Adrenal gland (tissue), 9 donors: ENCODE measurements at regions not wholly inside any gene's neighbourhood (a gene's known extent, or its start where the extent isn't known, plus 50 kb on each side); places are given as distances from the start of the nearest gene placed in this dataset.

ENCODE experiments used
- DNase-seq, 7 donors: peaks; one replicate each; pipeline ENCODE4 v3.0.0-alpha.2; 2019 to 2020
- H3K27ac ChIP-seq, 5 donors: fragments of 200-600 bp; sonication (generic) in 4 of 5; 1 replicate in 3 of 5; 2 replicates in 2 of 5; pipeline versions ENCODE4 v1.5.1 to v1.8.0; 2016 to 2020; ENCODE audit warnings: mild to moderate bottlenecking in 1 of 5
- H3K27me3 ChIP-seq: fragments of 200-600 bp; 2 replicates; pipeline ENCODE4 v1.8.0; 2021
- H3K36me3 ChIP-seq, 2 donors: fragments of 200-600 bp; replicated peaks in 1 of 2; 1 replicate in 1 of 2; 2 replicates in 1 of 2; pipeline versions ENCODE4 v1.5.1 to v1.8.0; 2018 to 2022
- H3K4me1 ChIP-seq, 2 donors: fragments of 200-600 bp; replicated peaks in 1 of 2; 1 replicate in 1 of 2; 2 replicates in 1 of 2; pipeline versions ENCODE4 v1.5.1 to v1.8.0; 2018 to 2021
- H3K4me3 ChIP-seq, 4 donors: fragments of 200-600 bp; sonication (generic) in 3 of 4; one replicate each; pipeline ENCODE4 v1.5.1; 2016 to 2018
- H3K9me3 ChIP-seq, 3 donors: fragments of 200-600 bp; sonication (generic) in 1 of 3; replicated peaks in 1 of 3; 1 replicate in 2 of 3; 2 replicates in 1 of 3; pipeline versions ENCODE4 v1.5.1 to v1.8.0; 2016 to 2021
- POLR2A ChIP-seq, 2 donors: fragments of 450-650 bp; IDR thresholded peaks; one replicate each; pipeline ENCODE4 v1.6.1; 2017; ENCODE audit warnings: antibody characterized with exemption in 2 of 2, mild to moderate bottlenecking in 2 of 2, moderate library complexity in 1 of 2
- WGBS, 4 donors: extraction: QIAGEN DNeasy Blood & Tissue Kit in 2 of 4; methylation state at CpG; one replicate each; pipeline versions ENCODE4 v1.1.5 to v1.1.7; 2013 to 2017; 5-methylcytosine and 5-hydroxymethylcytosine counted together
- intact Hi-C, 2 donors: fragments of 100-400 bp; cut with DNase I; formaldehyde crosslinking; loops; one replicate each; pipeline versions ENCODE4 v1.14.1 to v1.15.0; 2022 to 2023
- TF ChIP-seq, protein P1 (sequence below), 6 experiments: fragments of 450-650 bp in 4 of 6; fragments of 200-600 bp in 2 of 6; sonication (generic) in 1 of 6; IDR thresholded peaks; 1 replicate in 5 of 6; 2 replicates in 1 of 6; pipeline versions ENCODE4 v1.5.1 to v1.8.0; 2016 to 2021; ENCODE audit warnings: antibody characterized with exemption in 6 of 6, mild to moderate bottlenecking in 2 of 6, moderate library complexity in 1 of 6
- donor health status: healthy with polysubstance abuse.
- donor health status: Bipolar disorder and iron deficiency.
- donor health status: DM: yes; HTN: yes; CAD: no.
- donor health status: DM: no; HTN: no; CAD: no.
- donor health status: DM: no; HTN: no; CAD: no.

DNA sequence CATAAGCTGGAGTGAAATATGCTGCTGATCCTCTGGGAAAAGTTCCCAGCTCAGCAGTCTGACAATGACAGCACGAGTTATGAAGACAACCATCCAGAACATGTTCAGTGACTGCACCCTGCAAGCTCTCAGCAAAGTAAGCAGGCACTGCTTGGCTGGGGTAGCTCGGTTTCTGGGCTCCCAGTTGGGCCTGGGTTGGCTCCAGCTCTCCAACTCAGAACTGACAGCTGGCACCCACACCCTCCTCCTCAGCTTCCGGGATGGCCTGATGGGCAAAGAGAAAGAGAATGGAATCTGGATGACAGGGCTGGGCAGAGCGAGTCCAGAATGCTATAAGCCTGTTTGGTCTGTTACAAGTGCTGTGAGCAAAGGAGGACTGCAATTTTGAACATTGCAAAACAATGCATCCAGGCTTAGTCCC is 185.0 kb downstream of the CSNK1G3 start:
- TF ChIP-seq, protein P1, sequence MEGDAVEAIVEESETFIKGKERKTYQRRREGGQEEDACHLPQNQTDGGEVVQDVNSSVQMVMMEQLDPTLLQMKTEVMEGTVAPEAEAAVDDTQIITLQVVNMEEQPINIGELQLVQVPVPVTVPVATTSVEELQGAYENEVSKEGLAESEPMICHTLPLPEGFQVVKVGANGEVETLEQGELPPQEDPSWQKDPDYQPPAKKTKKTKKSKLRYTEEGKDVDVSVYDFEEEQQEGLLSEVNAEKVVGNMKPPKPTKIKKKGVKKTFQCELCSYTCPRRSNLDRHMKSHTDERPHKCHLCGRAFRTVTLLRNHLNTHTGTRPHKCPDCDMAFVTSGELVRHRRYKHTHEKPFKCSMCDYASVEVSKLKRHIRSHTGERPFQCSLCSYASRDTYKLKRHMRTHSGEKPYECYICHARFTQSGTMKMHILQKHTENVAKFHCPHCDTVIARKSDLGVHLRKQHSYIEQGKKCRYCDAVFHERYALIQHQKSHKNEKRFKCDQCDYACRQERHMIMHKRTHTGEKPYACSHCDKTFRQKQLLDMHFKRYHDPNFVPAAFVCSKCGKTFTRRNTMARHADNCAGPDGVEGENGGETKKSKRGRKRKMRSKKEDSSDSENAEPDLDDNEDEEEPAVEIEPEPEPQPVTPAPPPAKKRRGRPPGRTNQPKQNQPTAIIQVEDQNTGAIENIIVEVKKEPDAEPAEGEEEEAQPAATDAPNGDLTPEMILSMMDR (IDR thresholded peaks at IDR 0.05), result no peak
- TF ChIP-seq POLR2A (IDR thresholded peaks at IDR 0.05), result no peak
- H3K36me3 ChIP-seq, result no peaks in the 10 kb centered on the region
- peak overlapping the region in 1 of 5 donors; percentile 41 for H3K27ac ChIP-seq
- 42 to 62% (median 55%) methylated on average over 4 of the region's 4 CpGs for WGBS, 4 donors
- H3K4me1 ChIP-seq, result no peaks in the 10 kb centered on the region
- no peaks in the 10 kb centered on the region for H3K9me3 ChIP-seq
- peak in 1 of 7 donors; percentile 52 for DNase-seq
- intact Hi-C loops, result no loop called here
- no peak overlapping the region for H3K4me3 ChIP-seq
- H3K27me3 ChIP-seq, result no peaks in the 10 kb centered on the region

DNA sequence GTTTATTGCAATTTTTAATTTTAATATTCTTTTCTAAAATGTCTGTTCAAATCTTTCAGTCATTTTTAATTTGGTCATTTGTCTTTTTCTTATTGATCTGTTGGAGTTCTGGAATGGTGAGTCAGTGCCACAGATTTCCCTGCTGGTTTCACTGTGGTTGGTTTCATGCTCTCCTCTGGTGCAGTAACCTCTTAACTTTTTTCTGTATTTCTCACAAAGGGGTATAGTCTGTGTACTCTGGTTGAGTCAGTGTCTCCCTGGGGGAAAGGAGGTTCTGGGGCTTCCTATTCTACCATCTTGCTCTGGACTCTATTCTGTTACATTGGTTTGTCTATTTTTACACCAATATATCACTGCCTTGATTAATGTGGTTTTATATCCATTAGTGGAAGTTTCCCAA is 178.8 kb downstream of the CSNK1G3 start:
- H3K27ac ChIP-seq, result no peak overlapping the region
- no peak overlapping the region for H3K4me3 ChIP-seq
- no peaks in the 10 kb centered on the region for H3K9me3 ChIP-seq
- no peaks in the 10 kb centered on the region for H3K4me1 ChIP-seq
- no peaks in the 10 kb centered on the region for H3K27me3 ChIP-seq
- H3K36me3 ChIP-seq, result peaks cover 0 to 6% of the 10 kb centered on the region in 2 donors
- DNase-seq, result no peak
- no peak for TF ChIP-seq POLR2A (IDR thresholded peaks at IDR 0.05)
- TF ChIP-seq, protein P1 (IDR thresholded peaks at IDR 0.05), result no peak
- intact Hi-C loops, result no loop called here

DNA sequence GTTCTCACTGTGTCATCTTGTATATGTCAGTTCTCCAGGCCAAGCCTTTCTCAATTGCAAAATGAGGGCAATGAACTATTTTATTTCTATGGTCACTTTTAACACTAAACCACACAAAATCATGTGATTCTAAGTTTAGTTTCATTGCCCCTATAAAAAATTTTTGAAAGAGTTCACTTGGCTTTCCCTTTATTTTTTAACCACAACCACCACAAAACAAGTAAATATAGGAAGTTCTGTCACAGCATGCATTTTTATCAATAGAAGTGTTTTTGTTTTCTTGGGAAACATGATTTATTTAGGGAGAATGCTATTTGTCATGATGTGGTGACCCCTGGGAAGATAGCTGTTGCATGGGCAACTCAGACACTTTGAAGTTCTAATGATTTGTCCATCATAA is 169.1 kb downstream of the CSNK1G3 start:
- Histone ChIP-seq H3K27ac (no peak overlapping the region), H3K4me1 (no peaks in the 10 kb centered on the region), H3K27me3 (no peaks in the 10 kb centered on the region), H3K36me3 (no peaks in the 10 kb centered on the region), H3K4me3 (no peak overlapping the region), H3K9me3 (peaks cover 0 to 7% (median 6%) of the 10 kb centered on the region in 3 donors)
- no peak for DNase-seq
- intact Hi-C loops, result no loop called here
- TF ChIP-seq, protein P1 (IDR thresholded peaks at IDR 0.05), result no peak
- TF ChIP-seq POLR2A (IDR thresholded peaks at IDR 0.05), result no peak

DNA sequence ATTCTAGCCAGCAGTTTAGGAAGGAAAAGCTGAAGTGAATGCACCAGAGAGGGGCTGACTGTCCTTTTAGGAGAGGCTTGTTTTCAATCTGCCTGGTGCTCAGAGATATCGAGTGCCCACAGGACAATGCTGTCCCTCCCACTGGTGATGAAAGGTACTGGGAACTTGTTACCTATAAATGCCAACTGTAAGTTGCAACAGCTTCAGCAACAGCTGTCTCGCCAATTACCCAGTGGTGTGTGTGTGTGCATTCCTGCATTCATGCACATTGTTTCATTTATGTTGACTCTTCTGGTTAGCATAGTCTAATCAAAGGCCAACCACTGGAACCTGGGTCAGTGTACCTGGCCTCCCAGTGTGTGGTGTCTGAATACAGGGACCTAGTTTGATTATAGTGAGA is 161.1 kb downstream of the CSNK1G3 start:
- H3K27me3 ChIP-seq, result no peaks in the 10 kb centered on the region
- intact Hi-C loops, result no loop called here
- 81 to 90% (median 87%) methylated on average over 2 of the region's 2 CpGs for WGBS, 4 donors
- H3K4me3 ChIP-seq, result no peak overlapping the region
- no peaks in the 10 kb centered on the region for H3K9me3 ChIP-seq
- H3K4me1 ChIP-seq, result peaks cover 0 to 4% of the 10 kb centered on the region in 2 donors
- no peak for DNase-seq
- H3K27ac ChIP-seq, result no peak overlapping the region
- H3K36me3 ChIP-seq, result no peaks in the 10 kb centered on the region
- no peak for TF ChIP-seq POLR2A (IDR thresholded peaks at IDR 0.05)
- TF ChIP-seq, protein P1 (IDR thresholded peaks at IDR 0.05), result no peak
